Skin of body (tissue), 1 donor: ENCODE measurements at regions not wholly inside any gene's neighbourhood (a gene's known extent, or its start where the extent isn't known, plus 50 kb on each side); places are given as distances from the start of the nearest gene placed in this dataset.

Experiments used
- DNase-seq: peaks from one replicate; lab custom pipeline; 2025; lab: John Stamatoyannopoulos, UW

DNA sequence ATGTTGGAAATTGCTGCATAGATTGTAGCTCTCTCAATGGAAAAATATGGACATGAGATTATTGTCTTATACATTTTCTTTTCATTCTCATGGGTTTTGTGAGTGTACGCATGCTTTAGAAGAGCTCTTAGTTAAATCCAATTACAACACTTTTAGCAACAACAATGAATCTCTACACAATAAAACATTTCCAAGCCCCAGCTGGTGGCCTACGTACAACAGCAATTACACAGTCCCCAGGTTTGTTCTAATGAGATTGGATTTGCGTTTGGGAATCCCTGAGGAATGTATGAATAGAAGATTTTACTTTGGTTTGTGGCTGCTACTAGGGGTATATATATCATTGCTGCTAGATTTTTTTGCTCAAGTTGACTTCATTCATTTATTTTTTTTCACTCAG, 98.6 kb downstream of the FHDC1 start:
- no peak for DNase-seq

DNA sequence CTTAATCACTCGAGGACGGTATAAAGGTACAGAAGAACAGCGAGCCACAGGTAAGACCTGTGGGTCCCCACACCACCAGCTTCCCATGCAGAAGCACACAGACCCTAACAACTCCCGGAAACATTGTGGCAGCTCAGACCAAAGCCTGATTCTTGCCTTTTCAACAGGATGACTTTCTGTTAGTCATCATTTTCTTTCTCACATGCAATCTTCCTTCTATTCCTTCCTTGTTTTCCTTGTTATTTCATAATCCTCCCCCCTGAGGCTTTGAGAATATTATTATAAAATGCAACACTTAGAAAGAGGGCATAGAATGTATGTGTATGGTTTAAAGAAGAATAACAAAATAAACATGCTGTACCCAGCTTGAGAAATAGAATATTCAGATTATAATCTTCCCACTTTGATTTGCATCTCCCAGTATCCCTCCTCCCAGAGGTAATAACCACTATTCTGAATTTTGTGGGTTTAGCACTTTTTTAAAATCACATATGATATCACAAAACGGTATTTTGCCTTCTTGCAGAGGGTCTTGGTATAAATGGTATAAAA, 100.9 kb downstream of the FHDC1 start:
- no peak for DNase-seq

DNA sequence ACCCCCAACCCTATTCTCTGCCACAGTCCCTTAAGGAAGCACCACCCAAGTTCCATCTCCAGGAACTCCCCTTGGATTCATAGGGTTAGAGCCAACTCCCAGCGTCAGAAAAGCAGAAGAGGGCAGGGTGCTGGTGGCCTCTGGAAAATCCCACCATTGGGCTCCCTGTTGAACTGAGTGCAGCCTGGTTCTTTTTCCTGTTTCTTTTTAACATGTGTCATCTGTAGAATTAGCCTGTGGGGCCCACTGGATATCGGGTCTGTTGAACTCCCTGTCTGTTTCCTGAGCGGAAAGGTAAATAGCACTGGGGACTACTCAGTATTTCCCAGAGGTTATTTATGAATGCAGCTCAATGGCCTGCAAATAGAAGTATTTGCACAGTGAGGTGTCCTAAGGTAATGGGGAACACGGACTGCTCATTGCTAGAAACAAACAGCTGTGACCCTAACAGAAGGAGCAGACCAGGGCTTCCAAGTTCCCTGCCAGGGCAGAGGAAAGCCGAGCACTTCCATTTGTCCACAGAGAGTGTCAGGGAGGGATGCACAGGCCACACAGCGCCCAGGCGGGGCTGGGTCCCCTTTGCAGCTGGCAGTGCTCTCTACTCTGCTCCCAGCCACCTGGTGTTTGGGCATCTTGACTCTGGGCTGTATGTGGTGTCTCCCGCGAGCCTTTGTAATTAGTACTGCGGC, 102.6 kb downstream of the FHDC1 start:
- no peak for DNase-seq

DNA sequence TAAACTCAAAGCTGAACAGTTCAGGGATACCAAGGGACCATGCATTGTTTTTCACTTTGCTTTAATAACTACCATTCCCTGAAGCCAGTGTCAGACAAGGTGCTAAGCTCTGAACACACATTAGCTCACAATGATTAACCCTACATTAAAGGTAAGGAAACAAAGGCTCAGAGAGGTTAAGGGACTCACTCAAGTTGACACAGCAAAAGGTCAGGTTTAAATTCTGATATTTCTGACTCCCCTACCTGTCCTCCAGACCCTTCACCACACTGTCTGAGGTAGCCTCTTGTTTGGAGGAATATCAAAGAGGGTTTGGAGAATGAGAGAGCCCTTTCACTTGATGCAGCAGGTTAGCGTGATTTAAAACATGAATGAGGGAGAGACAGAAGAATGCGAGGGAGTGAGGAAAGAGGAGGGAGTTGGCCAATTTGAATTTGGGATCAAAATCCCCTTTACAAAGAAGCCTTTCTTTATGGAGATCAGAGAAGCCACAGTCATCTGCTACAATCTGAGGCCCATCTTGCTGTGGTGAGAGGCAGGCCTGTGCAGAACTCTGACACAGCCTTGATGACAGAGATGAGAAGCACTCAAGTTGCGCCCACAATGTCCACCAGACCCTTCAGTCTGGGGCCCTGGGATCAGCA, 103.5 kb downstream of the FHDC1 start:
- no peak for DNase-seq

DNA sequence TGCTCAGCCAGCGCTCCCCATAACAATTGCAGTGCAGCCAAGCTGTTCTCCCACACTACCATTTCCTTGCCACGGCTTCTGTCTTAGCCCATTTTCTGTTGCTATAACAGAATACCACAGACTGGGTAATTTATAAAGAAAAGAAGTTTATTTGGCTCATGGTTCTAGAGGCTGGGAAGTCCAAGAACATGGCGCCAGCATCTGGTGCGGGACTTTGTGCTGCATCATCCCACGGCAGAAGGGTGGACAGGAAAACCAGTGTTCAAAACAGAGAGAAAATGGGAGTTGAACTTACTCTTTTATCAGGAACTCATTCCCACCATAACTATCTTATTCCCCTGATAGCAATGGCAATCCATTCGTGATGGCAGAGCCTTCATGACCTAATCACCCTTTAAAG, 104.6 kb downstream of the FHDC1 start:
- no peak for DNase-seq

DNA sequence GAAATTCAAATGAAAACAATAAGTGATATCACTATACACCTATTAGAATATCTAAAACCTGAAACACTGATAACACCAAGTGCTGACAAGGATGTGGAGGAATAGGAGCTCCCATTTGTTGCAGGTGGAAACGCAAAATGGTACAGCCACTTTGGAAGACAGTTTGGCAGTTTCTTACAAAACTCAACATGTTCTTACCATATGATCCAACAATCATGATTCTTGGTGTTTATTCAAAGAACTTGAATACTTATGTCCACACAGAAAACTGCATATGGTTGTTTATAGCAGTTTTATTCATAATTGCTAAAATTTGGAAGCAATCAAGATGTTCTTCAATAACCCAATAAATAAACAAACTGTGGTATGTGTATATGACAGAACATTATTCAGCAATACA, 107.9 kb downstream of the FHDC1 start:
- no peak for DNase-seq

DNA sequence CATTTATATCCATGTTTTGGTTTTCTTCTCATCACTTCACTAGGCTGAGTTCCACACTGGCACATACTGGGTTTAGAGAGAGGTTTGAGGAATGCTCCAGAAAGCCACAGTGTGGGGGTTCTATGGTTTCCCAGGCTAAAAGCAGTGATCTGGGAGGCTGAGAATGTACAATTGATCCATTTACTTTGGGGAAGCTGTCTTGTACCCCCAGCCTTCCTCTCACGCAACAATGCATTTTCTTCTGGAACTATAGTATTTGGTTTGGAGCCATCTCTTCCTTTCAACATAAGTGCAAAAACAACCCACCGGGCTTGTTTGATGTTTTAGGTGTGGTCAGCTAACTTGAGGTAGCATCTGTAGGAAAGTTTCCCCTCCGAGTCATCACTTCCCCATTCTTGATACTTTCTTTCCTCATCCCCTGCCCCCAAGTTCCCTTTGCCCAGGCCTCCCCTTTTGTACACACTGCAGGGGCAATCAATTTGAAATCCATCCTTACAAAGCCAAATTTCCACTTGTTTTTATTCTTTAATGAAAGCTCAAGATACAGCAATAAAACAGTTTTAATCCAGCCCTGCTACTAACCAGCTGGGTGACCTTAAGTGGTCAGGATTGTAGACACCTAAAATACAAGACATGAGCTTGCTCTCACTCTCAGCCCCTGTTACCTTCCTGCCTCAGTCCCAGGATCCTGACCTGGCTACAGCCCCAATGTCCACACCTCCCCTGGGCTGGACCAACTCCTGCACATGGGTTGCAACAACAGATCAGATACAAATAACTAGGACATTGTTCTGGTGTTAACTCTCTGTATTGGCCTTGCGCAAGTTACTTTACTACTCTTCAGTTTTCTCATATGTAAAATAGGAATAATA, 109.2 kb downstream of the FHDC1 start:
- DNase-seq: no peak

DNA sequence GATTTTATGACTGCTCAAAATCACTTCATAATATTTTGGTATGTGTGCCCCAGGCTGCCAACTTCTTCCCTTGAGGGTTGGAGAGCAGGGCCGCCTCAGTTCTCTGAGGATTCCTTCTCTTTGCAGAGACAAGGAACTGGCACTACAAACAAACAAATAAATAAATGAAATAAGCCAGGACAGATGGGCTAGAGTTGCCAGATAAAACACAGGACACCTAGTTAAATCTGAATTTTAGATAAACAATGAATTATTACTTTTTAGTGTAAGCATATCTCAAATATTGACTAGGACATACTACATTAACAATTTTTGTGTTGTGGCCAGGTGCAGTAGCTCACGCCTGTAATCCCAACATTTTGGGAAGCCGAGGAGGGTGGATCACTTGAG, 122.5 kb downstream of the FHDC1 start:
- DNase-seq: no peak

DNA sequence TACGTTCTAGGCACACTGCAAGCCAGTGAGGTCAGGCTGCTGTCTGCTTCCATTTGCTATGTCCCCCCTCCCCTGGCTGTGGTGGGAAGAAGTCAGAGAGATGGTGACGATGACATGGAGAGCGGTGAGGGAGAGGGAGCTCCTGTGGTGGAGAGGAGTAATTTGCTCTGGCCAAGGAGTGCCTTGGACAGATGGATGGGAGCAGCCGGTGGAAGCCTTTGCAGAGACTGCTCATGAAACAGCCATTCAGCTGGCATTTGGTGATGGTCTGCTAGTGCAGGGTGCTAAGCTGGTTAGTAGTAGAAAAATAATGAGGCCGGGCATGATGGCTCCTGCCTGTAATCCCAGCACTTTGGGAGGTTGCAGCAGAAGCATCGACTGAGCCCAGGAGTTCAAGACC, 124.1 kb downstream of the FHDC1 start:
- DNase-seq: no peak

DNA sequence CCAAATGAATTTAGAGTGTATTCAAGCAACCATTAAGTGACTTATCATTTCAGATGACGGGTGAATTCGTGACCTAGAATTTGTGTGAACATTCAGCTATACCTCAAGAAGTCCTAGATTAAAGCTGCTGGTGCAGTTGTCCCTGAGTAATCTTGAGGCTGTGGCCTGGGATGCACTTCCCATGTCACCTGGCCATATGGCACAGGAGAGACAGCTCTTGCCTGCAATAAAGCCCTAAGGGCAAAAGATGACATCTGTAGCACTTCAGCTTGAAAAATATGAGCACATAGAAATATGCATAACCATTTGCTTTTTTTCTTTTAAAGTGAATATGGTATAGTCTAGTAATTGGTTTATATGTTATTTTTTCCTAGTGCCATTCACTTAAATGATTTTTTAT, 125.8 kb downstream of the FHDC1 start:
- no peak for DNase-seq

DNA sequence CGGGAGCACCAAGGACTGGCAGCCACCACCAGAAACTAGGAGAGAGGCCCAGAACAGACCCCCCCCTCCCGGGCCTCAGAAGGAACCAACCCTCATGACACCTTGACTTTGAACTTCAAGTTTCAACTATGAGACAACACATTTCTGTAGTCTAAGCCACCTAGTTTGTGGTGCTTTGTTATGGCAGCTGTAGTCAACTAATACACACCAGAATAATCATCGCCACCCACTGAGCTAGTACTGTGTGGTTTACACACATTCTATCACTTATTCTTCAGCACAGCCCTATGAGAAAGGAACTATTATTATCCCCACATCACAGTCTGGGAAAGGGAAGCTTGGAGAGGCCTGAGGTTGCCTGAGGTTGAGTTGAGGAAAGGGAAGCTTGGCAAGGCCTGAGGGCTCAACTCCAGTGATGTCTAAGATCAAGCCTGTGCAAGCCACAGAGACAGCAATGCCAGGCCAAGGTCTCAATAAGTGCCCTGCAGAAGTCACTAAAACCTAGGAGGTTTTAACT, 126.6 kb downstream of the FHDC1 start:
- DNase-seq: no peak

DNA sequence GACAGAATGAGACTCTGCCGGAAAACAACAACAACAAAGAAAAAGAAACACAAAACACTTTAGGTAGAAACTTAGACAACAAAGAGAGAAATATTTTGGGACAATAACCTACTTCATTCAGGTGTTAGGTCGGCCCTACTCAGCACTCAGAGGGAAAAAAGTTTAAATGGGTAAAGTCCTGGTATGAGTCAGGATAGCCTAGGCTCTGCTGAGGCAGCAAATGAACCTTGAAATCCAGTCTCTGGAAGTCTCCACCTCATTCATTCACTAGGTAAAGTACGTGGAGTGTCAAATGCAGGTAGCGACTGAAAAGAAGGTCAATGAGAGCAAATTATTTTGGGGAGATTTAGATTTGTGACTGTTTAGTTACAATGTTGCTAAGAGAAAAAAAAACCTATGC, 127.4 kb downstream of the FHDC1 start:
- DNase-seq: no peak

DNA sequence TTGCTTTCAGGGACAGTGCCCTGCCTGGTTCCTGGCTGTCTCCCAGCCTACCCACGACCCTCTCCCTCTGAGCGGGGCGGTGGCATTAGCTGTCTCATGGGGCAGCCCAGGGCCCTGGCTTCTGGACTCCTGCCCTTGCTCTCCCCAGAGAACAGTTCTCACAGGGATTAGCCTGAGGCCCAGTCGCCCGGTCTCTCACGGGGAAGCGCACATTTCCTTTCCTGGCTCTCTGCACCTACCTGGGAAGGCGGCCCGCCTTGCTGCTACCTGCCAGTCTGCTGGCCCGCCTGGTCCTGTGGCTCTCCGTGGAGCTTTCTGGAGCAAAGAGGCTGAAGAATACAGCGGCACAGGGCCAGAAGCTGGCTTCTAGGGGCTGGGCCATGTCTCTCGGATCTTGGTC, 128.4 kb downstream of the FHDC1 start:
- no peak for DNase-seq

DNA sequence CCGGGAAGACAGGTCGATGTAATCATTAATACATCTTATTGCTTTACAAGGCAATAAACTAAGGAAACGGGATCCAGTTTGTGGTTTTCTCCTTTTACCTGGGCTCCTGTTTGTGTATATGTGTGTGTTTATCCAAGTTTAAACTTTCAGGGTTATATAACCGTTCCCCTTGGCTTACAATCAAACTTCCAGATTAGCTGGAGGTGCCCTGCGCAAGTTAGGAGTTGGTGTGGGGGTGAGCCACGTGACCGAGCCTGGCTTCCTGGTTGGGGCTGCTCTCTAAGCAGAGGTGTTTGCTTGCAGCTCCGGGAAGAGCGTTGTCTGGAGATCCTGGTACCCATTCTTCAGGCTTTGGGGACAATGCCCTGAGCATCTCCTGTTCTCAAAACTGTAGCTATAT, 129.2 kb downstream of the FHDC1 start:
- DNase-seq: no peak

DNA sequence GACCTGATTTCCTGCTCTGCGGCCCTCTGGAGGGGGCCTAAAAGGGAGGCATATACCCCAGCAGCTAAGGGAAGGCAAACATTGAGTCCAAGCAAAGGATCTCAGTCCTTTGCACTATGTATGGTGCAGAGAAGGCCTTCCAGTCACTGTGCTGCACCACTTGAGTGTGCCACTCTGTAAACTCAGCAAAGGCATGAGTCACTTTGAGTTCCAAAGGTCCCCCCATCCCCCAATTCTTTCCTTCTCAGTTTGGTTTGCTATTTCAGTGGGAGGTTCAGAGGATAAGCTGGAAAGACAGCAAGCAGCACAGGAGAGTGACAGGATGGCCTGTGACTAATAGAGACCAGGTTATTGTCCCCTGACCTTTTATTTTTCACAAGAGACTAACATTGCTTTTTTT, 131.3 kb downstream of the FHDC1 start:
- no peak for DNase-seq

DNA sequence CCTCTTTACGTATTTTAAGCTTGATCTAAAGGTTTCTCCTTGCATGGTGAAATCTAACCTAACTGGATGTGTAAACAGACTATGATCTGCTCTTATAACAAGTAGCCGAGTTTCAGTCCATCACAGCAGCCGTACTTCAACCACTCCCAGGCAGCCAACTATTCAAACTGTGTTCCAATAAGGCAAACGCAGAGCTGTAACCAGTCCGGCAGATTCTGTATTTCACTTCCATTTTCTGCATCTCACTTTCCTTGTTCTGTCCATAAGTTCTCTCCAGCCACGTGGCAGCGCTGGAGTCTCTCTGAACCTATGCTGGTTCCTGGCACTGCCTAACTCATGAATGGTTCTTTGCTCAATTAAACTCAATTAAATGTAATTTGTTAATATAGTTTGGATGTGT, 132.6 kb downstream of the FHDC1 start:
- DNase-seq: no peak

DNA sequence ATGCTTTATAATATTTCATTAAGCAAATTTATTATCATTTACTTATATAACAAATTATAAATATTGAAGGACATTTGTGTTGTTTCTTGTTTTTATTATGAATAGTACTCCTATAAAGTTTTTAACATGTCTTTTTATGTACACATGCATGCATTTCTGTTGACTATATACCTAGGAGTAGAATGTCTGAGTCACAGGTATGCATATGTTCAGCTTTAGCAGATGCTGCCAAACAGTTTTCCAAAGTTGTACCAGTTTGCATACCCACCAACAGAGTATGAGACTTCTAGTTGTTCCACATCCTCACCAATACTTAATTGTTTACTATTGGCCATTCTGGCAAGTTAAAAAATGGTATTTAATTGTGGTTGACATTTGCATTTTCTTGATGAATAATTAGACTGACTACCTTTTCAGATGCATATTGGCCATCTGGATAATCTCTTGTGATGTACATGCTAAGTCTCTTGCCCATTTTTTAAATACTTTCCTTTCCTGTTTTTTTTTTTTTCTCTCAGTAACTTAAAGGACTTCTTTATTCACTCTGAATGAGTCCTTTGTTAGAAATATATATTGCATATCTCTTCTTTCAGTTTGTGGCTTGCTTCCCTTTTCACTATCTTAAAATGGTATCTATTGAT, 132.2 kb upstream of the TRIM2 start:
- no peak for DNase-seq

DNA sequence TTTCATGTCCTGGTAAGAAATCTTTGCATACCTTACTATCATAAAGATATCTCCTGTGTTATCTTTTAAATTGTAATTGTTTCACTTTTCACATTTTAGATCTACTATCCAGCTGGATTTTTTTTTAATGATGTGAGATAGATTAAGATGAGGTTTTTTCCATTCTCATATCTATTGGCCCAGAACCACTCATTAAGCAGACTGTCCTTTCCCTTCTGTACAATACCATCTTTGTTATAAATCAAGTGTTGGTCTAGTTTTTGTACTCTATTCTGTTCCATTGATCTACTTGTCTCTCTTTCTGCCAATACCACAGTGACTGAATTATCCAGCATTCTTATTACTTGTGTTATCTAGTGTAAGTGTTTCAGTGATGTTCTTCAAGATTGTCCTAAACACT, 131.6 kb upstream of the TRIM2 start:
- no peak for DNase-seq

DNA sequence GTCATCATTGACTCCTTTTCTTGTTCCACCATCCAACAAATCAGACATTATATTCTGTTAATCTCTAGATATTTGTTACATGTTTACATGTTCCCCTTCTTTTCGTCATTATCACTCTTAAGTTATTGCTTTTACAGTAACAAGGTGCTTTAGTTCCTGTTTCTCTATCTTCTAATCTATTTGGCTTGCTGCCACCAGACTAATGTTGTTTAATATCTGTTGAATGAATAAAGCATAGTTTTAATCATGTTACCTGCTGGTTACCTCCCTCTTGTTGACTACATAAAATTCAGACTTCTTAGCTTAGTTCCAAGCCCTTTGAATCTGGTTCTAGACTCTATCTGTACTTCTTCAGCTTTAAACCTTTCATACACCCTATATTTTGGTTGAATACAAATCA, 129.8 kb upstream of the TRIM2 start:
- no peak for DNase-seq

DNA sequence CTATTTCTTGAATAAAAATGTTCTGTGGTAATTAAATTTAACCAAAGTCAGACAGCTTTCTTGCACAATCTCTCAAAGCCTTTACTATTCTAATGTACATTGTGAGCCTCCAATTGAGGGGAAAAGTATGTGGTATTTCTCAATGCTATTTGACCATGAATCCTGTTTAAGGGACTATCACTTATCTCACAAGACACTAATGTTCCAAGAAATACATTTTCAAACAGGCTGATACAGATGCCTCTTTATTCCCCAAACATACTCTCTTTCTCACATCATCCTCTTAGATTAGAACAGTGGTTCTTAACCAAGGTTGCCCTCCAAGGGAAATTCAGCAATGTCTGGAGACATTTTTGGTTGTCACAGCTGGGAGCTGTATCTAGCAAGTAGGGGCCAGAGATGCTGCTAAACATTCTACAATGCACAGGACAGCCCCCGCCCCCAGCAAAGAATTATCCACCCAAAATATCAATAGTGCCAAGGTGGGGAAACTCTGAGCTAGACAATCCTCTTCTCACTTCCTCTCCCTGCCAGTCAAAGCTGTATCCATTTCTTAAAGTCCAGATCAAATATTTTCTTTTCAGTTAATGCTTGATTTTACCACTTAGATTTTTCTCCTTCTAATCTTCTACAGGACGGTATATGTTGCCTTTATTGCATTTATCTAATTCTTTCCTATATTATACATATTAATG, 129.2 kb upstream of the TRIM2 start:
- DNase-seq: peak; percentile 6
